Omental fat pad (tissue), 3 donors: ENCODE measurements at regions not wholly inside any gene's neighbourhood (a gene's known extent, or its start where the extent isn't known, plus 50 kb on each side); places are given as distances from the start of the nearest gene placed in this dataset.

Source experiments
- ATAC-seq: fragments of 150-250 bp; one replicate; pipeline ENCODE4 v1.9.1; 2016; ENCODE audit warnings: mild to moderate bottlenecking, moderate library complexity; ENCODE audit not compliant: low FRiP score
- DNase-seq: peaks from one replicate; pipeline ENCODE4 v3.0.0-alpha.2; 2019; ENCODE audit warnings: low spot score
- TF ChIP-seq, protein P1 (sequence below), 3 donors: fragments of 450-650 bp; IDR thresholded peaks; one replicate each; pipeline ENCODE4 v1.5.1; 2016 to 2017; ENCODE audit warnings: antibody characterized with exemption in 3 of 3, mild to moderate bottlenecking in 3 of 3, moderate library complexity in 2 of 3

DNA sequence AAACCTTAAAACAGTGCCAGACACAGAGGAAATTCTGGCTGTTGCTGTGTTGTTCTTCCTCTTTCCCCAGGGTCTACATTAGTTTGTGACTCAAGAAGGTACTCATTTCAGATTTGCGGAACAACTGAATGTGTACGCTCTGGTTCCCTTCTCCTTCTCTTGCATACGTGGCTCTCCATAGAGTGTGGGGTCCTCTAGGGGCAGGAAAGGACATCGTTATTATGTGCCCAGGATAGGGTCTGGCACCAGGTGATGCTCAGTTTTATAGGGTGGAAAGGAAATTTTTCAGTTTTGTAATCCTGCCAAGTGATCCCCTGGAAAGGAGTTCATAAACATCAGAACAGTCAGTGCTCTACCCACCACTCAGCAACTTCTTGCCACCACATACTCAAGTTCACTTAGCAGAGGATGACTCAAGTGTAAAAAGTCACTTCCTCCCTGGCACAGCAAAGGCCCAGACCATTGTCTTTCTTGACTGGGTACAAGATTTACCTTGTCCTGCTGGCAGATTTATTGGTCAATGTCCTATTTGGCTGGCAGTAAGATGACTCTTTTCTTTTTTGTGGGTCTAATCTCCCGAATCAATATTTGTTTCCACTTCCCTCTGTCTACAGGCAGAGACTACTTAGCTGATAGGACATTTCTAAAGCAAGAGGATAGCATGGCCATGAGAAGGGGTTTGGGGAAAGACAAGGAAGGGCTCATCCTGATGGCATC, 246.0 kb upstream of the TENM4 start:
- TF ChIP-seq, protein P1, sequence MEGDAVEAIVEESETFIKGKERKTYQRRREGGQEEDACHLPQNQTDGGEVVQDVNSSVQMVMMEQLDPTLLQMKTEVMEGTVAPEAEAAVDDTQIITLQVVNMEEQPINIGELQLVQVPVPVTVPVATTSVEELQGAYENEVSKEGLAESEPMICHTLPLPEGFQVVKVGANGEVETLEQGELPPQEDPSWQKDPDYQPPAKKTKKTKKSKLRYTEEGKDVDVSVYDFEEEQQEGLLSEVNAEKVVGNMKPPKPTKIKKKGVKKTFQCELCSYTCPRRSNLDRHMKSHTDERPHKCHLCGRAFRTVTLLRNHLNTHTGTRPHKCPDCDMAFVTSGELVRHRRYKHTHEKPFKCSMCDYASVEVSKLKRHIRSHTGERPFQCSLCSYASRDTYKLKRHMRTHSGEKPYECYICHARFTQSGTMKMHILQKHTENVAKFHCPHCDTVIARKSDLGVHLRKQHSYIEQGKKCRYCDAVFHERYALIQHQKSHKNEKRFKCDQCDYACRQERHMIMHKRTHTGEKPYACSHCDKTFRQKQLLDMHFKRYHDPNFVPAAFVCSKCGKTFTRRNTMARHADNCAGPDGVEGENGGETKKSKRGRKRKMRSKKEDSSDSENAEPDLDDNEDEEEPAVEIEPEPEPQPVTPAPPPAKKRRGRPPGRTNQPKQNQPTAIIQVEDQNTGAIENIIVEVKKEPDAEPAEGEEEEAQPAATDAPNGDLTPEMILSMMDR (IDR thresholded peaks at IDR 0.05) = no peak
- ATAC-seq (no peak), DNase-seq (no peak)

DNA sequence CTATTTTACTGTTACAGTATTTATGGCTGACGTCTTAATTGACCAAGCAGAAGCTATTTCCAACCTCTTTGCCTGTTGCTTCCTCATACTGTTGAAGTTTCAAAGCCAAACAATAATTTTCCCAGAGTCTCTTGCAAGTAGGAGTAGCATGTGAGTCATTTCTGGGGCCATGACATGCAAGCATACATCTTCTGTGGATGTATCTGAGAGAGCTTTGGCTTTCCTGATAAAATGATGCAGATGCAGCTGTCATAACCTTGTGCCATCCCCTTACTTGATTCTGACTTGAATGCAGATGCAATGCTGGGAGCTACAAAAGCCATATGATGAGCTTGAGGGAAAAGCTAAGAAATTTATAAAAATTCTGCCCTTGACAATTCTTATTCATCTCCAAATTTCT, 243.1 kb upstream of the TENM4 start:
- TF ChIP-seq, protein P1 (IDR thresholded peaks at IDR 0.05) = no peak
- ATAC-seq = no peak
- DNase-seq = no peak

DNA sequence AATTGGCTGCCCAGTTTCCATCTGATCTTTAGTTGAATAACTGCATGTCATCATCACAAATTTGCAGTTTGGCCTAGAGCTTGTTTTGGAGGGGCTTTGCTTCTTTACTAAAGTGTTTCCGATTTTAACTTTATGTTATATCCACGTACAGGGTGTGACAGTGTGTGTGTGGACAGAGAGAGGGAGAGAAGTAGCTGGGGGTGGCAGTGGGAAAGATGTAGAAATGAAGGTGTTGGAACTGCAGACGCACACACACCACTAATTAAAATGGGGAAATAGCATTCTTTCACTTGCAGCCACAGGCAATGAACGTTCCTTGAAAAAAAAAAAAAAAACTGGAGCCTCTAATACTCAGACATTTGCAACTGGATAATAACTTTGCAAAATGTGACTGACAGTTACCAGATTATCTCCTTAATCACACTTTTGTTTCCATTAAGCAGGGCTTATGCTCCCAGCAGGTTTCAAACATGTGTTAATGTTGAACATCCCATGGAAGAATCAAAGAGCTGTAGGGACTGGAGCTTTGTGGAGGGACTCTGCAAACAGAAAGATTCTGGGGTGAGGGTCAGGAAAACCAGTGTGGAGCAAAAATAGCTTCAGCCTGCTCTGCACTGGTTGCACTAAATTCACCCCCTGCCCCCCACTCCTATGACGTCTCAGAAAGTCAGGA, 238.1 kb upstream of the TENM4 start:
- TF ChIP-seq, protein P1 (IDR thresholded peaks at IDR 0.05) = no peak
- ATAC-seq (no peak), DNase-seq (no peak)

DNA sequence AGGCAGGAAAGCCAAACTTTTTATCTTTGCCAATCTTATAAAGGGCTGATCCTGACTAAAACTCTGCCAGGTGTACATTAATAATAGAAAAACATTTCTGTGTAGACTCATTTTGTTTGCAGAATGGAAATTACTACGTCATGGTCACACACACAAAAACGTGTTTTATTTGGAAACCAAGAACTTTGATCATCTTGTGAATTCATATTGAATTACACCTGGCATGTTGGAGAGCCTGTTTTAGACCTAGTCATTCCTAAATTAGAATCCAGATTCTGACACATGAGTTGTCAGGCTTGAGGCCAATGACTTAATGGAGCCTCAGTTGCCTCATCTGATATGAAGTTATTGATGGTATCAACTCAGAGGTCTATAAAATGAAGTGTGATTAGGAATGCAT, 235.6 kb upstream of the TENM4 start:
- TF ChIP-seq, protein P1 (IDR thresholded peaks at IDR 0.05) = no peak
- ATAC-seq (no peak), DNase-seq (no peak)

DNA sequence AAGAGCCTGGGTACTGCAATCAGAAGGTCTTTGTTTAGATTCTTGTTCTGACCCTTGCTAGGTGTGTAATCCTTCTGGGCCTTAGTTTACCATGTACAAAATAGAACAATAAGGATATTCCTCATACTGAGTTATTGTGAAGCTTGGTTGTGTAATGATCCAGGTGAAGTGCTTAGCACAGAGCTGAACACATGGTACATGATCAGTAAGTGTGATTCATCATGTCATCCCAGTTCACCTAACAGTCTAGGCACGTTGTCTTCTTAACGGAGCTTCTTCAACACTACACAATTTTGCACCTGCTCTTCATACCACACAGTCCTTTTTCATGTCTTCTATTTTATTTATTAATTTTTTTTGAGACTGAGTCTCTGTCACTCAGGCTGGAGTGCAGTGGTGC, 234.3 kb upstream of the TENM4 start:
- TF ChIP-seq, protein P1 (IDR thresholded peaks at IDR 0.05) = no peak
- DNase-seq (no peak), ATAC-seq (no peak)

DNA sequence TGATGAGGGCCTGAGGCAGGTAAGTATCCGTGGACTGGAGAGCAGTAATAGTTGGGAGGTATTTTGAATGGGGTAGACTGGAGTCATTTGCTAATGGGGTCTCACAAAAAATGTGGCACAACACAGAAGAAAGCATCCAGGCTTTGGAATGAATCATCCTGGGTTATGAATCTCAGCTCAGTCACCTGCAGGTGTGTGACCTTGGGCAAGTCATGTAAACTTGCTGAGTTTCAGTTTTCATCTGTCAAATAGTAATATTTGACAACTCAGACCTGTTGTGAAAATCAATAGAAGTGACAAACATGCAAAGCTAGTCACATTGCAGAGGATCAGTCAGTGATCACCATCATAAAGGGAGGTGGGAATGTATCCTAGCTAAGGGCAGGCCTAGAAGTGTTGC, 232.0 kb upstream of the TENM4 start:
- ATAC-seq = no peak
- no peak for DNase-seq
- TF ChIP-seq, protein P1 (IDR thresholded peaks at IDR 0.05) = no peak

DNA sequence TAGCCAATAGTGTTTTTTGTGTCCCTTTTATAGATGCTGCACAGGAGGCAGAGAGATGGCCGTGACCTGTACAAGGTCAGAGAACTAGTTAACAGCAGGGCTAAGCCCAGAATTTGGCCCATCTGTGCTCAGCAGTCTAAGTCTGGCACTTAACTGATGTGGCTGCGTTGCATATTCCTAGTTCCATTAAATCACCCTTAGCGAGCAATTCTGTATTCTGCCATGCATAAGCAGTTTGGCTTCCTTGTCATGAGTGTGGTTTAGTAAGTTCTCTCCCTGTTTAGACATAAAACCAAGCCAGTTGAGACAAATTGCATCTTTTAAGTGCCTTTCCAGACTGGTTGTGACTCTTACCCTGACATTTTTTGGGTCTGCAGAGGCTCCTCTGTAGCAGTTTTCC, 230.6 kb upstream of the TENM4 start:
- TF ChIP-seq, protein P1 (IDR thresholded peaks at IDR 0.05) = no peak
- ATAC-seq = no peak
- no peak for DNase-seq
